ENCODE measurements at regions not wholly inside any gene's neighbourhood (a gene's known extent, or its start where the extent isn't known, plus 50 kb on each side); places are given as distances from the start of the nearest gene placed in this dataset.

DNA sequence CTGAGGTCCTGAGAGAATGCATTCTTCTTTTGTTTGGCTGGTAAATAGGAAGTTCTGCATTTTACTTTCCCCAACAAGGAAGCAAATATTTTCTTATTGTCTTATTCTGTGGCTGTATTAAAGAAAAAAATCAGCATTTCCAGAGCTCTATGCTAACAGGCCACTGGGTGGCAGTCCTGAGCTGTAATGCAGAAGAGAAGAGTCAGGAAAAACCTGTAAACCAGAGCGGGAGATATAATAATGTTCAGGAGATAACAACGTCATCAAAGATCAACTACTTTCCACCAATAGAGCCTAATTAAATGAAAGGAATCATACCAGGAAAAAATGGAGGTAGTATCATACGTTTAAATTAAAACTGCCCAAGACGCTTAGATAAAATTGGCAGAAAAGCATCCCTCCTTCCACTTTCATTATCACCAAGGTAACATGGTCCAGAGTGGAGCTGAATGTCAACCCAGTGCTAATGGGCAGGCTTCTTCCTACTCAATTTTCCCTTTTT, 55.6 kb upstream of the CARMIL1 start (continued):
- TF ChIP-seq ATF4 (CRISPR knock-in tag; IDR thresholded peaks at IDR 0.05) = no peak
- TF ChIP-seq ETS1 (CRISPR knock-in tag; IDR thresholded peaks at IDR 0.05) = no peak
- no peak for TF ChIP-seq ZNF530 (CRISPR knock-in tag; IDR thresholded peaks at IDR 0.05; ENCODE audit: low read depth)
- no peak for TF ChIP-seq AKNA (CRISPR knock-in tag; IDR thresholded peaks at IDR 0.05; ENCODE audit: borderline replicate concordance)
- TF ChIP-seq, protein P1, sequence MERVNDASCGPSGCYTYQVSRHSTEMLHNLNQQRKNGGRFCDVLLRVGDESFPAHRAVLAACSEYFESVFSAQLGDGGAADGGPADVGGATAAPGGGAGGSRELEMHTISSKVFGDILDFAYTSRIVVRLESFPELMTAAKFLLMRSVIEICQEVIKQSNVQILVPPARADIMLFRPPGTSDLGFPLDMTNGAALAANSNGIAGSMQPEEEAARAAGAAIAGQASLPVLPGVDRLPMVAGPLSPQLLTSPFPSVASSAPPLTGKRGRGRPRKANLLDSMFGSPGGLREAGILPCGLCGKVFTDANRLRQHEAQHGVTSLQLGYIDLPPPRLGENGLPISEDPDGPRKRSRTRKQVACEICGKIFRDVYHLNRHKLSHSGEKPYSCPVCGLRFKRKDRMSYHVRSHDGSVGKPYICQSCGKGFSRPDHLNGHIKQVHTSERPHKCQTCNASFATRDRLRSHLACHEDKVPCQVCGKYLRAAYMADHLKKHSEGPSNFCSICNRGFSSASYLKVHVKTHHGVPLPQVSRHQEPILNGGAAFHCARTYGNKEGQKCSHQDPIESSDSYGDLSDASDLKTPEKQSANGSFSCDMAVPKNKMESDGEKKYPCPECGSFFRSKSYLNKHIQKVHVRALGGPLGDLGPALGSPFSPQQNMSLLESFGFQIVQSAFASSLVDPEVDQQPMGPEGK (CRISPR knock-in tag; IDR thresholded peaks at IDR 0.05) = no peak
- TF ChIP-seq SMAD3 (CRISPR knock-in tag; IDR thresholded peaks at IDR 0.05) = no peak
- TF ChIP-seq, protein P2, sequence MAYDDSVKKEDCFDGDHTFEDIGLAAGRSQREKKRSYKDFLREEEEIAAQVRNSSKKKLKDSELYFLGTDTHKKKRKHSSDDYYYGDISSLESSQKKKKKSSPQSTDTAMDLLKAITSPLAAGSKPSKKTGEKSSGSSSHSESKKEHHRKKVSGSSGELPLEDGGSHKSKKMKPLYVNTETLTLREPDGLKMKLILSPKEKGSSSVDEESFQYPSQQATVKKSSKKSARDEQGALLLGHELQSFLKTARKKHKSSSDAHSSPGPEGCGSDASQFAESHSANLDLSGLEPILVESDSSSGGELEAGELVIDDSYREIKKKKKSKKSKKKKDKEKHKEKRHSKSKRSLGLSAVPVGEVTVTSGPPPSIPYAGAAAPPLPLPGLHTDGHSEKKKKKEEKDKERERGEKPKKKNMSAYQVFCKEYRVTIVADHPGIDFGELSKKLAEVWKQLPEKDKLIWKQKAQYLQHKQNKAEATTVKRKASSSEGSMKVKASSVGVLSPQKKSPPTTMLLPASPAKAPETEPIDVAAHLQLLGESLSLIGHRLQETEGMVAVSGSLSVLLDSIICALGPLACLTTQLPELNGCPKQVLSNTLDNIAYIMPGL (CRISPR knock-in tag; IDR thresholded peaks at IDR 0.05; ENCODE audit: borderline replicate concordance in 1 of 2, low read depth in 1 of 2) = 0 out of 4 replicates have a peak, but pooled peaks of 1 of the 2 experiments have one; percentile 23
- TF ChIP-seq STAG1 (CRISPR knock-in tag; IDR thresholded peaks at IDR 0.05) = peak; percentile 91
- no peak for TF ChIP-seq REPIN1 (CRISPR knock-in tag; IDR thresholded peaks at IDR 0.05; ENCODE audit: borderline replicate concordance, low read depth)
- no peak for TF ChIP-seq YEATS2 (CRISPR knock-in tag; IDR thresholded peaks at IDR 0.05; ENCODE audit: borderline replicate concordance)
- TF ChIP-seq HOMEZ (CRISPR knock-in tag; IDR thresholded peaks at IDR 0.05; ENCODE audit: low read depth) = no peak
- TF ChIP-seq PPARG (CRISPR knock-in tag; conservative IDR thresholded peaks at IDR 0.05) = 0 out of 2 replicates have a peak, but pooled peaks have one; percentile 19
- TF ChIP-seq SIN3A (IDR thresholded peaks at IDR 0.05; ENCODE audit: borderline replicate concordance, low read depth, low read length) = no peak
